ENCODE measurements at regions not wholly inside any gene's neighbourhood (a gene's known extent, or its start where the extent isn't known, plus 50 kb on each side); places are given as distances from the start of the nearest gene placed in this dataset.

GRCh38 chr20:50373674-50374286, 136.4 kb upstream of the PTPN1 start:
- Histone ChIP-seq H4K20me1 (ENCODE audit: insufficient read depth, low read length, poor library complexity, severe bottlenecking) (no peaks in the 10 kb centered on the region), H3K9me2 (replicated peaks; ENCODE audit: low read depth, low read length) (no peaks in the 10 kb centered on the region), H3K4me3 (ENCODE audit: low read length, poor library complexity, severe bottlenecking) (no peak overlapping the region), H3K4me2 (ENCODE audit: low read depth, low read length, poor library complexity, severe bottlenecking) (no peak overlapping the region), H3F3A (ENCODE audit: low read depth) (no peaks in the 10 kb centered on the region), H3K9ac (ENCODE audit: low read depth, low read length, poor library complexity, severe bottlenecking) (no peak overlapping the region), H3K79me2 (ENCODE audit: insufficient read depth, low read length) (no peaks in the 10 kb centered on the region), H3K9me3 (ENCODE audit: insufficient read depth, low read depth, low read length) (no peaks in the 10 kb centered on the region), H3K4me1 (ENCODE audit: insufficient read depth, low read length, poor library complexity, severe bottlenecking) (peaks cover 7% of the 10 kb centered on the region), H3K36me3 (ENCODE audit: insufficient read depth, low read length) (no peaks in the 10 kb centered on the region), H2AFZ (ENCODE audit: low read length) (no peak overlapping the region), H3K27me3 (ENCODE audit: insufficient read depth, low read length, poor library complexity, severe bottlenecking) (no peaks in the 10 kb centered on the region)
- no peak for TF ChIP-seq CTCF (conservative IDR thresholded peaks at IDR 0.05; ENCODE audit: low read length)

- Histone ChIP-seq H3K27me3 (ENCODE audit: insufficient read depth, low read length, poor library complexity, severe bottlenecking) (no peaks in the 10 kb centered on the region), H3F3A (ENCODE audit: low read depth) (no peaks in the 10 kb centered on the region), H4K20me1 (ENCODE audit: insufficient read depth, low read length, poor library complexity, severe bottlenecking) (no peaks in the 10 kb centered on the region), H3K9me2 (replicated peaks; ENCODE audit: low read depth, low read length) (no peaks in the 10 kb centered on the region), H2AFZ (ENCODE audit: low read length) (no peak overlapping the region), H3K79me2 (ENCODE audit: insufficient read depth, low read length) (no peaks in the 10 kb centered on the region), H3K9me3 (ENCODE audit: insufficient read depth, low read depth, low read length) (no peaks in the 10 kb centered on the region), H3K36me3 (ENCODE audit: insufficient read depth, low read length) (no peaks in the 10 kb centered on the region), H3K9ac (ENCODE audit: low read depth, low read length, poor library complexity, severe bottlenecking) (no peak overlapping the region), H3K4me3 (ENCODE audit: low read length, poor library complexity, severe bottlenecking) (no peak overlapping the region), H3K4me1 (ENCODE audit: insufficient read depth, low read length, poor library complexity, severe bottlenecking) (peaks cover 7% of the 10 kb centered on the region), H3K4me2 (ENCODE audit: low read depth, low read length, poor library complexity, severe bottlenecking) (no peak overlapping the region)
- TF ChIP-seq EZH2phosphoT487 (IDR thresholded peaks at IDR 0.05; ENCODE audit: borderline replicate concordance) (no peak), CTCF (conservative IDR thresholded peaks at IDR 0.05; ENCODE audit: low read length) (no peak)
These were observed 135.6 kb upstream of the PTPN1 start for GRCh38 chr20:50374541-50375078.

GRCh38 chr20:50376179-50376887, 133.8 kb upstream of the PTPN1 start:
- H3K9me2 ChIP-seq (replicated peaks; ENCODE audit: low read depth, low read length), result no peaks in the 10 kb centered on the region
- H3K79me2 ChIP-seq (ENCODE audit: insufficient read depth, low read length), result no peaks in the 10 kb centered on the region
- no peak overlapping the region for H3K9ac ChIP-seq (ENCODE audit: low read depth, low read length, poor library complexity, severe bottlenecking)
- H3K36me3 ChIP-seq (ENCODE audit: insufficient read depth, low read length), result no peaks in the 10 kb centered on the region
- H4K20me1 ChIP-seq (ENCODE audit: insufficient read depth, low read length, poor library complexity, severe bottlenecking), result no peaks in the 10 kb centered on the region
- H3F3A ChIP-seq (ENCODE audit: low read depth), result no peaks in the 10 kb centered on the region
- no peaks in the 10 kb centered on the region for H3K27me3 ChIP-seq (ENCODE audit: insufficient read depth, low read length, poor library complexity, severe bottlenecking)
- no peaks in the 10 kb centered on the region for H3K9me3 ChIP-seq (ENCODE audit: insufficient read depth, low read depth, low read length)
- H3K4me2 ChIP-seq (ENCODE audit: low read depth, low read length, poor library complexity, severe bottlenecking), result peak overlapping the region; percentile 30
- H2AFZ ChIP-seq (ENCODE audit: low read length), result peak overlapping the region; percentile 19; the same call in 1 of the 2 replicates
- H3K4me3 ChIP-seq (ENCODE audit: low read length, poor library complexity, severe bottlenecking), result no peak overlapping the region
- peaks cover 9% of the 10 kb centered on the region for H3K4me1 ChIP-seq (ENCODE audit: insufficient read depth, low read length, poor library complexity, severe bottlenecking)
- TF ChIP-seq CTCF (conservative IDR thresholded peaks at IDR 0.05; ENCODE audit: low read length) (no peak), EZH2phosphoT487 (IDR thresholded peaks at IDR 0.05; ENCODE audit: borderline replicate concordance) (no peak)

Data from Loucy (cell line).